ENCODE measurements at regions not wholly inside any gene's neighbourhood (a gene's known extent, or its start where the extent isn't known, plus 50 kb on each side); places are given as distances from the start of the nearest gene placed in this dataset.

DNA sequence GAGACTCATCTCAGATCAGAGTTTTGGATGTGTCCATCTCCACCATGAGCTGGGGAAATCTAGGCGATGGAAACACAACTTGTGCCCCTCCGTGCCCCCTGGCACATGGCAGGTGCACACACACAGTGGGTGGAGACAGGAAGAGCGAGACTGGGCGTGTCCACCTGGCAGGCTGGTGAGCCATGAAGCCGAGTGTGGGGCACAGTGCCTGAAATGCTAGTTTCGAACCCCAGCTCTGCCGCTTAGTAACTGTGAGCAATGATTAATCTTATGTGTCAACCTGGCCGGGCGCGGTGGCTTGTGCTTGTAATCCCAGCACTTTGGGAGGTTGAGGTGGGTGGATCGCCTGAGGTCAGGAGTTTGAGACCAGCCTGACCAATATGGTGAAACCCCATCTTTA, 80.8 kb upstream of the RNU6ATAC start:
- no peak for DNase-seq (ENCODE audit: low read depth)

DNA sequence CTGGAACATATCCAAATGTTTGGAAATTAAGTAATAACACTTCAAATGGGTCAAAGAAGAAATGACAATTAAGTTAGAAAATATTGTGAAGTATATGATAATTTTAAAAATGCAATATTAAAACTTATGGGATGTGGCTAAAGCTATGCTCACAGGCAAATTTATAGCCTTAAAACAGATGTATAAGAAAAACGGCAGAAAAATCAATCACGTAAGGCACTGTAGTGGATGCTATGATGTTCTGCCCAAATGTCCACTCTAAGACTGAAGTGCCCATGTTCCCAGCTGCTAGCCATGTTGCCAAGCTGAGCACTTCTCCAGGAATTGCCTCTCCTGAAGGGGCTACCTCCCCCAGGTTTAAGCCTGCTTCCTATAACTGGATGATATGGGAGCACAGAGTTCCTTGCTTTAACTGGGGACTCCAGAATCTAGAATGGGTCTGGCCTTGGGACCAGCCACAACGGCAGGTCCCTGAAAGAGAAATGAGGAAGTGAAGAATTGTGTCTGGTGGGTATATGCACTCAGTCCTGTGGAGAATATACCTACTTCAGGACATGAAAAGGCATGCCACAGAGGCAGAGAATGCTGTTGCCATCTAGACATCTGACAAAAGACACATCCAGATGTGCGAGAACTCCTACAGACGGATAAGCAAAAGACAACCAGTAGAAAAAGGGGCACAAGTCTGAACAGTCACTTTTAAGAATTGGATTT, 78.2 kb upstream of the RXRA start:
- DNase-seq (ENCODE audit: low read depth) = no peak

DNA sequence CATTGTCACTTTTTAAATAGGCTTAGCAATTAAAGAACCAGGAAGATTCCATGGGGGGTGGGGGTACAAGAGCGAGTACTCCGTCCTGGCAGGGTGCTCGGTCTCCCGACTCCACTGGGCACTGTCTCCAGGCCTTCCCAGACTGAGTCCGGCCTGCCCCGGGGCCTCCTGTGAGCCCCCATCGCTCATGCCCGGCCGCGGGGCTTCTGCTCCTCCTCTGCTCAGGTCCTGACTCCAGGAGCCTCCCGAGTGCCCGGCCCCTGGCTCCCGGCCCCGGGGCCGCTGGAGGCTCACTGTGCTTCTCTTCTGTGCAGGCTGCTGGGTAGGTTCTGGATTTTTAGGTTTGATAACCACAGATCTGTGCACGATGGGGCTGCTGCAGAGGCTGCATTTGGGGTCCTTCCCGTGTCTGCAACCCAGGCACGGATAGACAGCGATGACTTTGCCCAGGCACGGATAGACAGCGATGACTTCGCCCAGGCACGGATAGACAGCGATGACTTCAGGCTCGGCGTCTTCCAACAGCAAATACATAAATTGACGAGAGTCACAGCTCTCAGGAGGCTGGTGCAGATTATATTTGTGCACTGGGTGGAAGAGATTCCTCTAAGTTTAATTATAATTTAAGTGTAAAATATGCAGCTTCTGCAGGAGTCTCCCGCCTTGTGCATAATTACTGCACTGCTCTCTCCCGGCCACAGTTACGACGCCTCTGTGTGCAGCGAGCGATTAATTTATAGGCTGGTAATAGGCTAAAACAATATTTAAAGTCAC, 74.8 kb upstream of the RXRA start:
- DNase-seq (ENCODE audit: low read depth) = no peak

DNA sequence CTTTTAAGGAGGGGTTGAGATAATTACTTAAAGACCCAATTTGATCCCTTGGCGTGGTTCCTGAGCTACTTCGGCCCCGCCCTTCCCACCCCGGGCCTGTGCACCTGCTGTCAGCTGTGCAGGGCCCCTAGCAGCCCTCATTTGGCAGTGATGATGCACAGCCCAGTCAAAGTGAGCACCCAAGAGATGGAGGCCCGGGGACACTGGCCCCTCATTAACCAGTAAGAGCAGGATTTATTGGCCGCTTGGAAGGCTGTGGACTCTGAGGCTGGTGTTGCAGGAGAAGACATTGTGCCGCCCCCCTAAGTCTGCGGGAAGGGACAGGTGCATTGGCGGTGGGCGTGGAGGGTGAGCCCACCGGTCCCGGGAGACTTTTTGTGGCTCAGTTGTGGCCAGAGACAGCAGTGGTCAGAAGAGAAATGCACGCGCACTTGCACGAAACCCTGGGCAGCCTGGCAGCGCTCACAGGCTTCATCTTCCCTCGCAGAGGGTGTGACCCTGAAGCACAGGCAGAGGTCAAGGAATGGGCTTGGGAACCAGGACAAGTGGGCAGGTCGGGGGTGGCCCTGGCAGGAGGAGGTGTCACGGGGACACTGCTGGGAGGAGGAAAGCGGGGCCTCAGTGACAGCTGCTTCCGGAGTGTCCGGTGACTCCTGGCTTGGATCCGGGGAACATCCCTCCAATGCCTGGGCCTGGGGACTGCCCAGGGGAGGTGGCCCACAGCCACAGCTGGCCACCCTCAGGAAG, 74.0 kb upstream of the RXRA start:
- DNase-seq (ENCODE audit: low read depth) = no peak

DNA sequence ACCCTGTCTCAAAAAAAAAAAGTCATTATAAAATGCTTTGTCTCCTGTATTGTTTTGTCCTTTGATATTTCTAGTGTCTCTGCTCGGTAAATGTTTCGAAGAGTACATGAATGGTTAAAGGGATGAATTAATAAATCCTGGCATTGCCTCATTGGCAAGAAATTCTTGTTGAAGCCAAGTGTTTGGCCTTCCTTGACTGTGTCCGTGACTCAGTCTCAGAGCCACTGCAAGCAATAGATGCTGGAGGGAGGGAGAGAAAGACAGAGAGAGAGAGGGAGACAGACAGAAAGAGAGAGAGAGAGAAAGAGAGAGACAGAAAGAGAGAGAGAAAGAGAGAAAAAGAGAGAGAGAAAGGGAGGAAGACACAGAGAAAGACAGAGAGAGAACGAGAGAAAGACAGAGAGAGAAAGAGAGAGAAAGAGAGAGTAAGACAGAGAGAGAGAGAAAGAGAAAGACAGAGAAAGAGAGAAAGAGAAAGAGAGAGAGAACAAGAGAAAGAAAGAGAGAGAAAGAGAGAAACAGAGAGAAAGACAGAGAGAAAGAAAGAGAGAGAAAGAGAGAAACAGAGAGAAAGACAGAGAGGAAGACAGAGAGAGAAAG, 72.5 kb upstream of the RXRA start:
- DNase-seq (ENCODE audit: low read depth) = no peak

DNA sequence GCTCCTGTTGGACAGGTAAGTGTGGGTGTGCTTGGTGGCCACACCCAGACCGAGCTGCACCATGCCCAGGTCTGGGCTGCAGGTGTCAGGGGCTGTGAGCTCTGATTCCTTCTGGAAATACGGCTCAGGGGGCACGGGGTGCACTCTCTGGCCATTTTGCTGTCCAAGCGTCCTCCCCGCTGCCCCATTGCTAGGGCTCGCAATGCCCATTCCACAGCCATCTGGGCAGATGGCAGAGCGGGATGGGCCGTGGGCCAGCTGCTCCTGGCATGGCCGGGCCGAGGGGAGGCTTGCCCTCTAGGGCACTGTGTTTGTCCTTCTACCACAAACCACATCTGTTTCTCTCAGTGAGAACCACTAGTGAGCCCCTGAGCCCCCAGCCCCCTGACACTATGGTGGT, 67.9 kb upstream of the RXRA start:
- DNase-seq (ENCODE audit: low read depth) = no peak

DNA sequence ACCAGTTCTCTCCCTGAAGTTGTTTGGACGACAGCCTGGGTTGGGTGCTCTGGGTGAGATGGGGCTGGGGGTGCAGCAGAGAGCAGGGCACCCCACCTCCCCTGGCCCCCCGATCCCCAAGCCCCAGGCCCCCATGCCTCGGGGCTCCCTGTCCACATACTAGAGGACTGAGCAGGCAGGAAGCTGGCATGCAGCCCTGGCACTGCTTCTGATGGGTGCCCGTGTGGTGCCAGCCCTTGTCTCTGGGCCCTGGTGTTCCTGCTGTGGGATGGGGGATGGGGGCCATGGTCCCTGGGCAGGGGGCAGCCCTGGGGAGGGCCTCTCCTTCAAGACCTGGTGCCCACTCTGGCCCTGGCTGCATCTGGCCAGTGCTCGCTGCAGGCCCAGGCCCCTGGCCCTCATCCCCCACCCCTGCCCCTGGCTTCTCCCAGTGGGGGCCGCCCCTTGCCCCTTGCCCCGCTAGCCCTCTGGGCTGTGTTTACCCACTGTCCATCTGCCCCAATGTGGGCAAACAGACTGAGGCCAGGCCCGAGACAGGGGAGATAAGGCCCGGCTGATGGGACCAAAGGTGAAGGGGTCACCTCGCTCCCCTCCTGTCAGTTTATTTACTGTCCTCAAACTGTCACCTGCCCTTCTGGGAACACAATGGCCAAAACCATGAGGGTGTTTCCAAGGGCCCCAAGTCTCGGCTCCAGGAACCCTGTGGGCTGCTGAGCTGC, 67.3 kb upstream of the RXRA start:
- no peak for DNase-seq (ENCODE audit: low read depth)

DNA sequence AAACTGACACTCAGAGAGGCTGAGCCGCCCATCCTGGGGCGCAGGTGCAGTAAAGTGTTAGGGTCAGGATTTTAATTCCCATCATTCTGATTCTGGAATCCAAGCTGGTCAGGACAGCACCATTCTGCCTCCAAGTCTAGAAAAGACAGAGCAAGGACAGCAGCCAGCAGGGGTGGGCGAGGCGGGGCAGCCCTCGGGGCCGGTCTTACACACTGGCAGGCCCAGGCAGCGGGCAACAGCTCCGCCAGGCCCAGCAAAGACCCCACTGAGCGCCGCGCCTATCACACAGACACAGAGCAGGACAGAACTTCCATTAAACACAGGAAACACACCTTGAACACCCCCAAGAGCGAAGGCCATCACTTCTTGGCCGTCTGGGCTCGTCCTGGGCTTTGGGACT, 66.5 kb upstream of the RXRA start:
- DNase-seq (ENCODE audit: low read depth) = no peak

DNA sequence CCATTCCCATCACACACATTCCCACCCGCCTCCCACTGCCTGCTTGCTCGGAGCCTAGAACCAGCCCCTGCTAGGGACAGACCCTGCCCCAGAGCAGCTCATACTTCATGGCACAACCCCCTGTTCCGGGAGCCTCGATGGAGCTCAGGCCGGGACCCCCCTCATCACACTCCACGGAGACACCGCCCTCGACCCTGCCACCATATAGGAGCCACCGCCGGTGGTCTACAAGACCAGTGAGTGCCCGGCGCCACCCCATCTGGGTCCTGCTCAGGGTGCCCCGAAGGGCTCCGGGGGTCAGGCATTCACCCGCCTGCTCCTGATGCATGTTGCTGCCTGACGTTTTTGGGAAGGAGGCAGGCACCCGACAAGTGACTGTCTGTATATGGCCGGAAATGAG, 65.5 kb upstream of the RXRA start:
- DNase-seq (ENCODE audit: low read depth) = no peak

DNA sequence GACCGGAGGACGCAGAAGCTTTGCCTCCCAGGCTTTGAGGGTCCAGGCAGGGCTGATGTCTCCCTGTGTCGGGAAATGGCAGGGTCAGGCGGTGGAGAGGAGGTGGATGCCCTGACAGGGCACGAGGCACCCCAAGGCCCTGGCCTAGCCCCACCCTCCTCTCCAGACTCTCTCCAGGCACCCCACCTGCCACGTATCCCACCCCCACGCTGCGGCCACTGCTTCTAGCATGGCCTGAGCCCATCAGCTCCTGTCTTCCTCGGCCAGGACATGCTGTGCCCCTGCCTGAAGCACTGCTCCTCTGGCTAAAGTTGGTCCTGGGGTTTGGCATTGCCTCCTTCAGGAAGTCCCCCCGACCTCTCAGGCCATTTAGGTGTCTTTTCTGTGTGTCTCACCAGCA, 64.2 kb upstream of the RXRA start:
- DNase-seq (ENCODE audit: low read depth) = no peak

DNA sequence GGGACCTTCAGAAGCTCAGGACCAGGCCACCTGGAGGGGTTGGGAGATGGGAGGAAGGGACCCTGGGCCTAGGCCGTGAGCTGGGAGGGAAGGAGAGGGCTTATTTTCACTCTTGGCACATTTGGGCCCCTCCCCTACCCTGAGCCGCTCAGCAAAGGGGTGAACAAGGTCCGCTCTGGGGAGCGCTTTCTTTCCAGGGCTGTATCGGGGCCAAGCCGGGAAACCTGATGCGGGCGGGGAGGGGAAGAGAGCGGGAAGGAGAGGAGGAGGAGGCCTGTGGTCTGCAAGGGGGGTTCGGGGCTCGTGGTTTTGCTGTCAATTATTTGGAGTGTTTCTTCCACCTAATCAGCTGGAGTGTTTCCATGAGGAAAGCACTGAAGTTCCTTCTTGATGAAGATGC, 62.7 kb upstream of the RXRA start:
- no peak for DNase-seq (ENCODE audit: low read depth)

DNA sequence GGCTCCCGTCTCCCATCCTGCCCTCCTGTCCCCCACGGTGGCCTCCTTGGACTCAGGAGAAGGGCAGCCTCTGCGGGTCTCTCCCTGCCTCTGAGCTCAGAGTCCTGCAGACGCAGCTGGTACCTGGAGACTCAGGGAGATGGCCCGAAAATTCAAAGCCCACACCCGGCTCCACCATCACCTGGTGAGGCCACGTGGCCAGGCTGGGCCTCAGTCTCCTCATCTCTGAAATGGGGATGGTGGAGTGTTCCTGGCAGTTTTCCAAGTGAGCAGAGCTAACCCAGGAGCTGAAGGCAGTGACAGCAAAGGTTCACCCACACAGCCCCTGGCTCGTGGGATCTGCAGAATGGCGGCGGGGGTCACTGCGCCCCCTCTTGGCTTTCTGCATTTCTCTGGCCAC, 62.1 kb upstream of the RXRA start:
- no peak for DNase-seq (ENCODE audit: low read depth)

DNA sequence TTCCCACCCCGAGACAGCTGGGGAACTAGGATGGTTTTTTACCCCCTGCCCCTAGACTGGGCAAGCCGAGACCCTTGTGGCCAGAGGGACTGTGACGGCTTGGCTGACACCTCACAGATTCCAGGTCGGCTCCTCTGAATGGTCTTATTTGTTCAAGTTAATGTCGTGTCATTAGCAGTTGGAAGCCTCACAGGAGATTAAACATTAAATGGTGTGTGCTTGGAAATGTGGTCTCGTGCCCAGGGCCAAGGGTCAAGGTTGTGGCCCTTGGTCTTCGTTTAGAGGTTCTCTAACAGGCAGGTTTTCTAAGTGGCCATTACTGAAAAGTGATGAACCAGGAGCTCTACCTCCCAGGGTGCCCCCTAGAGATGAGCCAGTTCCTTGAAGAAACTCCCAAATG, 61.2 kb upstream of the RXRA start:
- no peak for DNase-seq (ENCODE audit: low read depth)

DNA sequence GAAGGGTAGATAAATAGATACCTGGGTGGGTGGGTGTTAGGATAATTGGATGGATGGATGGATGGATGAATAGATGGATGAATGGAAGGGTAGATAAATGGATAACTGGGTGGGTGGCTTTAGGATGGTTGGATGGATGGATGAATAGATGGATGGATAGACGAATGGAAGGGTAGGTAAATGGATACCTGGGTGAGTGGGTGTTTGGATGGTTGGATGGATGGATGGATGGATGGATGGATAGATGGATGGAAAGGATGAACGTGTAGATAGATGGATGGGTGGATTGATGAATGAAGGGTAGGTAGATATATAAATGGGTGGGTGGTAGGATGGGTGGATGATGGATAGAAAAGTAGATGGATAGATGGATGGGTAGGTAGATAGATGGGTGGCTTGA, 59.8 kb upstream of the RXRA start:
- no peak for DNase-seq (ENCODE audit: low read depth)

DNA sequence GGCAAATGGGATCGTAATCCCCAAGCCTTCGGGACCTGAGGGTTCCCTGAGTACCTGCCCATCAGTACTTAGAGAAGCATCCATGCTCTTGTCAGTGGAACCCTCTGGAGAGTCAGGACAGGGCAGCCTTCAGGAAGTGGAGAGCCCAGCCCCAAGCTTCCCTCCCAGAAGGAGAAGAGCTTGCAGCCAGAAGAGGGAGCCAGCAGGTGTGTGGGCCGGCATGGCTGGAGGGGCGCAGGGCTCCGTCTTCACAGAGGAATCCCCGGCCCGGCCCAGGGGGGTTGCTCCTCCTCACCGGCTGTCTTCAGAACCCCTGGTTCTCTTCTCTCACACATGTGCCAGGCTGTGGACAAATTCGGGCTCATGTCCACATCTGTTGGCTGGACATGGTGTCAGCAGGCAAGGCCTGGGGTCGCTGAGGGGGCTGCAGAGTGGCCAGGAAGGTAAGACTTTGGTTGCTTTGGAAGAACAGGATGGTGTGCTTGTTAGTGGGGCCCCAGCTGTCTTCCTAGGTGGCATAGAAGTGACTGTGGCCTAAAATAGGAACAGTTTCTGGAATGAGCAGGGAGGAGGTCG, 58.9 kb upstream of the RXRA start:
- DNase-seq (ENCODE audit: low read depth) = no peak

DNA sequence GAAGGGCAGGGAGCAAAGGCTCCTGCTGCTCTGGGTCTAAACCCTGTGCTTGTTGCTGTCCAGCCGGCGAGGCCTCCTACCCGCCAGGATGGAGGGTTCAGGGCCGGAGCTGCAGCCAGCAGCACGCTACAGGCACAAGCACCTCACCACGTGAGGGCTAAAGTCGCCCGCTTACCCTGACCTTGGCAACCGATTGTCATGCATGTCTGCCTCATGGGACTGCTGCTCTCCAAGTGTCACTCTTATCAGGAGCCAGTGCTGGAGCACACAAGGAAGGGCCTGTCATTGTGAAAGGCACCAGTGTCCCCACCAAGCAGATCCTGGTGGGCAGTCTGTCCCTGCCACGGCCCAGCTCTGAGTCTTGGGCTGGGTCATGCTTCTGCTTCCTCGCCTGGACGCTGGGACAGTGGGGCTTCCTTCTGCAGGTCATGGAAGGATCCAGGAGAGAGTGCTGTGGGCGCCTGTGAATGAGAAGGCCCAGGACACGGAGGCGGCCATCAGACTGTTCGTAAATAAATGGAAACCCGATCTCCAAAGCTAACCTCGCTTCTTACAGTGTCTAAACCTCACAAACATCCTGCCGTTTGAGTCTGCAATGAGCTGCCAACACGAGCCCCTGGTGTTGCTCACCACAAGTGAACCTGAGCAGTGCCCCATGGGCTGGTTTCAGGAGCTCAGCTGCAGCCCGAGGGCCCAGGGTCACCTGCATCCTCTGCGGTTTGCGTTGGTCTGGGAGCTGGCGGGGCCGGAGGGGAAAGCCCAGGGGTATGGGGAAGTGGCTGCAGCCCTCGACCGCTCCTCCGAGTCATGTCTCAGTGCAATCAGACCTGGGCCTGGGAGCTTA, 58.2 kb upstream of the RXRA start:
- no peak for DNase-seq (ENCODE audit: low read depth)

DNA sequence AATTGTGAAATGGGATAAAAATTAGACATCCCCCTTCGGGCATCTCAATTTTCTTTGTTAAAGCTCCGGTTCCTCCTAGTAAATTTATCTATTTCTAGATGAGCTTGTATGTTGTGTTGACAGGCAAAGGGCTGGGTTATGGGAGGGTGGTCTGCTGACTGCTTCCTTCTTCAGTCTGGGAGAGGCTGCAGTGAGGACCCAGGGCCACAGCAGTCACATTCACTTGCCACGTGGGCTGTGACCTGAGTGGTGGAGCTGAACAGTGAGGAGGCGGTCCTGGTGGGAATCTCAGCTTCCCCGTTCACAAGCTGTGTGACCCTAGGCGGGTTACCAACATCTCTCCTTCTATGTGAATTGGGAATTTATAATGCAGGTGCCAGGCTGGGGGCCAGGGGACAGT, 57.5 kb upstream of the RXRA start:
- no peak for DNase-seq (ENCODE audit: low read depth)

DNA sequence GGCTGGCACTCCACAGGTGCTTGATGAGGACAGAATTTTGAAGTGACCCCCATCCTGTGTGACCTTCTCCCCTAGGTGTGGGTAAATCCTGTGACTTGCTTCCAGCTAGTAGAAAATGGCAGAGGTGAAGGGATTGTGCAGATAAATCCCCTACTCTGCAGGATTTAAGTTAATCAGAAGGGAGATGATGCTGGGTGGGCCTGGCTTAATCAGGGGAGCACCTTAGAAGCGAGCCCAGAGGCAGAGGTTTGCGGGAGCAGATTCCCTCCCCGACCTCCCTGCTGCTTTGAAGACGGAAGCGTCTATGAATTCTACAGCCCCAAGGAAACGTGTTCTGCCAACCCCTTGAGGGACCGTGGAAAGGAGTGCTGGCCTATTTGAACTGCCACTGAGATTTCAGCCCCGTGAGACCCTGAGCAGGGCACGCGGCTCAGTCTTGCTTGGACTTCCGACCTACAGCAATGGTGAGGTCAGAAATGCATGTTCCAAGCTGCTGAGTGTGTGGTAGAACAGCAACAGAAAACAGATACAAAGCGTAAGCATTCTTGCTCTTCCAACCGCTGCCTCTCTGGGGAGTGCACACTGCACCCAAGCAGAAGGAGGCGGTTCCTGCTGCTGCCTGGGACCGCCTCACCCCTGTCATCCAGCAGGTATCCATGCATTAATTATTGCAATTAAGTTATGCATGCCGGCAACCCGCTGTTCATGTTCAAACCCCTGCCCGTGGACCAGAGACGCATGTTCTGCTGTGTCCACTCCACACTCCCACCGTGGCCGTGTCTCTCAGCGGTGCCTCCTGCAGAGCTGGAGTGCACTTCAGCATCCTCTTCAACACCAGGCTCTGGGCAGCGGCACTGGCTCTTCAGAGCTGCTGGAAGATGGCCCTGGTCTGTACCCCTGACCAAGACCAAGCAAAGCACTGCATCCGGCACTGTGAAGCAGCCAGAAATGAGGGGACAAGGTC, 54.6 kb upstream of the RXRA start:
- DNase-seq (ENCODE audit: low read depth) = no peak

DNA sequence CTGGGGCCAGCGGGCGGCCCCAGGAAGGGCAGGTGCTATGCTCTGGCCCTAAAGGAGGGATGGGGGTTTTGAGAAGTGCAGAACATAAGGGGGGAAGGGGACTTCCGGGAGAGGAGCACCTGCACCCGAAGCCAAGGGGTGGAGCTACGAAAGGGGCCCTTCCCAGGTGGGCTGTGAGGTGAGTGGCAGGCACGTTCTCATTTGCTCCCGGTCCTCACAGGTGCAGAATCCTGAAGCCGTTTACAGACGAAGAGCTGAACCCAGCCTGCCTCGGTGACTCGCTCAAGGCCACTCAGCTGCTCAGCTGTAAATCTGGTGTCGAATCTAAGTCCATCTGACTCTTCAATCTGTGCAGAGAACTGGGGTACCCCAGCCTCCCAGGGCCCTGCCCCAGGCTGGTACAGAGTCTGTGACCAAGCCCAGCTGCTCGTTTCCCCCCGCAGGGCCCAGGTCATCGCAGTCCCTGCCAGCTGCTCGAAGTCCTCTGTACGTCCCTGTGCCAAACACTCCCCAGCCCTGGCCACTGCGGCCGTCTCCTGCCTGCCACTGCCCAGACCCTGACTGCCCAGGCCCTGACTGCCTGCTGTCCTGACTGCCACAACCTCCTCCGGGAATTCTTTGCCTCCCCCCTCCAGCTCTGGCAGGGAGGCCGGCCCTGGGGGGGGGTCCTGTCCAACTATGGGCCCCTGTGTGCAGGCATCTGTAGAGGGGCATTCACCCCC, 53.8 kb upstream of the RXRA start:
- no peak for DNase-seq (ENCODE audit: low read depth)

All from stimulated activated CD8-positive, alpha-beta memory T cell treated with anti-CD3 and anti-CD28 coated beads, Interleukin-12 subunit alpha, Interleukin-12 subunit beta, amount 100 ng/mL, for 4 hours (primary cell).